ENCODE measurements at regions not wholly inside any gene's neighbourhood (a gene's known extent, or its start where the extent isn't known, plus 50 kb on each side); places are given as distances from the start of the nearest gene placed in this dataset.

DNA sequence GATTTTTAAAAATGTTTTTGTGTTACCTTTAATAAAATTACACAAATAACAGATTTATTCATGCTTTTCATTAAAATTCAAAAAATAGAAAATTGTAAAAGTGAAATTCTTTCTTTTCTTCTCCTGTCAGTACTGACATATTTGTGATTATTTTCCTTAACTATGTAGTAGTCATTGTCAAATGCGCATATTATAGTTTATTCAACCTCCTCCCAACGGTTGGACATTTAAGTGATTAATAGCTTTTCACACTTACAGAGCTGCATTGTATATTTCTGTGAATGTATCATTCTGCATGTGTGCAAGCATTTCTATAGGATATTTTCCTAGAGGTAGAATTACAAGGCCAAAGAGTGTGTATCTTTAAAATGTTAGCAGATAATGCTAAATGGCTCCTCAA lies 259.2 kb downstream of the SH3BP4 start (continued):
- TF ChIP-seq, protein P1, sequence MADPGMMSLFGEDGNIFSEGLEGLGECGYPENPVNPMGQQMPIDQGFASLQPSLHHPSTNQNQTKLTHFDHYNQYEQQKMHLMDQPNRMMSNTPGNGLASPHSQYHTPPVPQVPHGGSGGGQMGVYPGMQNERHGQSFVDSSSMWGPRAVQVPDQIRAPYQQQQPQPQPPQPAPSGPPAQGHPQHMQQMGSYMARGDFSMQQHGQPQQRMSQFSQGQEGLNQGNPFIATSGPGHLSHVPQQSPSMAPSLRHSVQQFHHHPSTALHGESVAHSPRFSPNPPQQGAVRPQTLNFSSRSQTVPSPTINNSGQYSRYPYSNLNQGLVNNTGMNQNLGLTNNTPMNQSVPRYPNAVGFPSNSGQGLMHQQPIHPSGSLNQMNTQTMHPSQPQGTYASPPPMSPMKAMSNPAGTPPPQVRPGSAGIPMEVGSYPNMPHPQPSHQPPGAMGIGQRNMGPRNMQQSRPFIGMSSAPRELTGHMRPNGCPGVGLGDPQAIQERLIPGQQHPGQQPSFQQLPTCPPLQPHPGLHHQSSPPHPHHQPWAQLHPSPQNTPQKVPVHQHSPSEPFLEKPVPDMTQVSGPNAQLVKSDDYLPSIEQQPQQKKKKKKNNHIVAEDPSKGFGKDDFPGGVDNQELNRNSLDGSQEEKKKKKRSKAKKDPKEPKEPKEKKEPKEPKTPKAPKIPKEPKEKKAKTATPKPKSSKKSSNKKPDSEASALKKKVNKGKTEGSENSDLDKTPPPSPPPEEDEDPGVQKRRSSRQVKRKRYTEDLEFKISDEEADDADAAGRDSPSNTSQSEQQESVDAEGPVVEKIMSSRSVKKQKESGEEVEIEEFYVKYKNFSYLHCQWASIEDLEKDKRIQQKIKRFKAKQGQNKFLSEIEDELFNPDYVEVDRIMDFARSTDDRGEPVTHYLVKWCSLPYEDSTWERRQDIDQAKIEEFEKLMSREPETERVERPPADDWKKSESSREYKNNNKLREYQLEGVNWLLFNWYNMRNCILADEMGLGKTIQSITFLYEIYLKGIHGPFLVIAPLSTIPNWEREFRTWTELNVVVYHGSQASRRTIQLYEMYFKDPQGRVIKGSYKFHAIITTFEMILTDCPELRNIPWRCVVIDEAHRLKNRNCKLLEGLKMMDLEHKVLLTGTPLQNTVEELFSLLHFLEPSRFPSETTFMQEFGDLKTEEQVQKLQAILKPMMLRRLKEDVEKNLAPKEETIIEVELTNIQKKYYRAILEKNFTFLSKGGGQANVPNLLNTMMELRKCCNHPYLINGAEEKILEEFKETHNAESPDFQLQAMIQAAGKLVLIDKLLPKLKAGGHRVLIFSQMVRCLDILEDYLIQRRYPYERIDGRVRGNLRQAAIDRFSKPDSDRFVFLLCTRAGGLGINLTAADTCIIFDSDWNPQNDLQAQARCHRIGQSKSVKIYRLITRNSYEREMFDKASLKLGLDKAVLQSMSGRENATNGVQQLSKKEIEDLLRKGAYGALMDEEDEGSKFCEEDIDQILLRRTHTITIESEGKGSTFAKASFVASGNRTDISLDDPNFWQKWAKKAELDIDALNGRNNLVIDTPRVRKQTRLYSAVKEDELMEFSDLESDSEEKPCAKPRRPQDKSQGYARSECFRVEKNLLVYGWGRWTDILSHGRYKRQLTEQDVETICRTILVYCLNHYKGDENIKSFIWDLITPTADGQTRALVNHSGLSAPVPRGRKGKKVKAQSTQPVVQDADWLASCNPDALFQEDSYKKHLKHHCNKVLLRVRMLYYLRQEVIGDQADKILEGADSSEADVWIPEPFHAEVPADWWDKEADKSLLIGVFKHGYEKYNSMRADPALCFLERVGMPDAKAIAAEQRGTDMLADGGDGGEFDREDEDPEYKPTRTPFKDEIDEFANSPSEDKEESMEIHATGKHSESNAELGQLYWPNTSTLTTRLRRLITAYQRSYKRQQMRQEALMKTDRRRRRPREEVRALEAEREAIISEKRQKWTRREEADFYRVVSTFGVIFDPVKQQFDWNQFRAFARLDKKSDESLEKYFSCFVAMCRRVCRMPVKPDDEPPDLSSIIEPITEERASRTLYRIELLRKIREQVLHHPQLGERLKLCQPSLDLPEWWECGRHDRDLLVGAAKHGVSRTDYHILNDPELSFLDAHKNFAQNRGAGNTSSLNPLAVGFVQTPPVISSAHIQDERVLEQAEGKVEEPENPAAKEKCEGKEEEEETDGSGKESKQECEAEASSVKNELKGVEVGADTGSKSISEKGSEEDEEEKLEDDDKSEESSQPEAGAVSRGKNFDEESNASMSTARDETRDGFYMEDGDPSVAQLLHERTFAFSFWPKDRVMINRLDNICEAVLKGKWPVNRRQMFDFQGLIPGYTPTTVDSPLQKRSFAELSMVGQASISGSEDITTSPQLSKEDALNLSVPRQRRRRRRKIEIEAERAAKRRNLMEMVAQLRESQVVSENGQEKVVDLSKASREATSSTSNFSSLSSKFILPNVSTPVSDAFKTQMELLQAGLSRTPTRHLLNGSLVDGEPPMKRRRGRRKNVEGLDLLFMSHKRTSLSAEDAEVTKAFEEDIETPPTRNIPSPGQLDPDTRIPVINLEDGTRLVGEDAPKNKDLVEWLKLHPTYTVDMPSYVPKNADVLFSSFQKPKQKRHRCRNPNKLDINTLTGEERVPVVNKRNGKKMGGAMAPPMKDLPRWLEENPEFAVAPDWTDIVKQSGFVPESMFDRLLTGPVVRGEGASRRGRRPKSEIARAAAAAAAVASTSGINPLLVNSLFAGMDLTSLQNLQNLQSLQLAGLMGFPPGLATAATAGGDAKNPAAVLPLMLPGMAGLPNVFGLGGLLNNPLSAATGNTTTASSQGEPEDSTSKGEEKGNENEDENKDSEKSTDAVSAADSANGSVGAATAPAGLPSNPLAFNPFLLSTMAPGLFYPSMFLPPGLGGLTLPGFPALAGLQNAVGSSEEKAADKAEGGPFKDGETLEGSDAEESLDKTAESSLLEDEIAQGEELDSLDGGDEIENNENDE (IDR thresholded peaks at IDR 0.05; ENCODE audit: insufficient replicate concordance, low read length): no peak
- TF ChIP-seq CREB1 (IDR thresholded peaks at IDR 0.05): no peak
- TF ChIP-seq EP300 (IDR thresholded peaks at IDR 0.05; ENCODE audit: borderline replicate concordance in 1 of 2, low read depth in 2 of 2, low read length in 2 of 2): no peak
- TF ChIP-seq SP1 (IDR thresholded peaks at IDR 0.05; ENCODE audit: low read depth, low read length): no peak
- TF ChIP-seq KDM4A (IDR thresholded peaks at IDR 0.05; ENCODE audit: low read depth, low read length, severe bottlenecking): no peak
- no peak for TF ChIP-seq POU5F1 (IDR thresholded peaks at IDR 0.05; ENCODE audit: low read depth, low read length)
- no peak for TF ChIP-seq FOSL1 (IDR thresholded peaks at IDR 0.05; ENCODE audit: insufficient read depth, low read depth, low read length)
- no peak for TF ChIP-seq BRCA1 (IDR thresholded peaks at IDR 0.05; ENCODE audit: low read depth, low read length)
- TF ChIP-seq CHD1 (IDR thresholded peaks at IDR 0.05; ENCODE audit: low read depth, low read length): no peak
- TF ChIP-seq GTF2F1 (IDR thresholded peaks at IDR 0.05; ENCODE audit: borderline replicate concordance, low read depth, low read length): no peak
- TF ChIP-seq, protein P2, sequence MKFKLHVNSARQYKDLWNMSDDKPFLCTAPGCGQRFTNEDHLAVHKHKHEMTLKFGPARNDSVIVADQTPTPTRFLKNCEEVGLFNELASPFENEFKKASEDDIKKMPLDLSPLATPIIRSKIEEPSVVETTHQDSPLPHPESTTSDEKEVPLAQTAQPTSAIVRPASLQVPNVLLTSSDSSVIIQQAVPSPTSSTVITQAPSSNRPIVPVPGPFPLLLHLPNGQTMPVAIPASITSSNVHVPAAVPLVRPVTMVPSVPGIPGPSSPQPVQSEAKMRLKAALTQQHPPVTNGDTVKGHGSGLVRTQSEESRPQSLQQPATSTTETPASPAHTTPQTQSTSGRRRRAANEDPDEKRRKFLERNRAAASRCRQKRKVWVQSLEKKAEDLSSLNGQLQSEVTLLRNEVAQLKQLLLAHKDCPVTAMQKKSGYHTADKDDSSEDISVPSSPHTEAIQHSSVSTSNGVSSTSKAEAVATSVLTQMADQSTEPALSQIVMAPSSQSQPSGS (IDR thresholded peaks at IDR 0.05; ENCODE audit: low read length): no peak
